ENCODE measurements at regions not wholly inside any gene's neighbourhood (a gene's known extent, or its start where the extent isn't known, plus 50 kb on each side); places are given as distances from the start of the nearest gene placed in this dataset.

GRCh38 chr10:65742906-65743305 is 1182.9 kb upstream of the LRRTM3 start:
- TF ChIP-seq POLR2A (IDR thresholded peaks at IDR 0.05), result no peak
- no peak for TF ChIP-seq CTCF (IDR thresholded peaks at IDR 0.05)
